ENCODE measurements at regions not wholly inside any gene's neighbourhood (a gene's known extent, or its start where the extent isn't known, plus 50 kb on each side); places are given as distances from the start of the nearest gene placed in this dataset.

DNA sequence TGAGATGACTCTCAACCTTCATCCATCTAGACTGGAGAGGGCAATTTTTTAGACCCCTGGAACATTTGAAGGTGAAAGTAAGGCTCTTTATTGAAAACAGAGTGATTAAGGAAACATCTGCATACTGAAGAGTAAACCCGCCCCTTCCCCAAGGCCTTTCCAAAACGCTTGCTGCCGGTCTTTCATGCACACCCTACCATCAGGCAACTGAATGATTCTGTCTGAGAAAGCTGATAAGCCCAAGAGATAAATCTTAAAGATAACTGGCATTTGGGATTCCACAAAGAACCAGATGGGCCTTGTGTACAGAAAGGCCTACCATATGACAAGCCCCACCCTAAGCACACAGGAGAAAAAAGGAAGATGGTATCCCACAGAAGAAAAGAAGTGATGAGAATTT lies 54.4 kb upstream of the PIK3R1 start:
- Histone ChIP-seq H4K91ac (ENCODE audit: insufficient read length, low read depth, low read length) (no peak overlapping the region), H3K9me3 (ENCODE audit: control insufficient read depth, low read depth, low read length) (no peaks in the 10 kb centered on the region), H2BK5ac (ENCODE audit: insufficient read length, low read length) (no peak overlapping the region), H3K79me1 (ENCODE audit: insufficient read depth, low read depth, low read length, poor library complexity, severe bottlenecking) (no peaks in the 10 kb centered on the region), H3T11ph (ENCODE audit: low read length) (no peak overlapping the region), H2AFZ (ENCODE audit: low read length) (no peak overlapping the region), H3K18ac (ENCODE audit: insufficient read length, low read depth, low read length) (no peak overlapping the region), H4K8ac (replicated peaks; ENCODE audit: insufficient read length, low read depth, low read length) (no peak overlapping the region), H3K27ac (ENCODE audit: insufficient read length, low read depth, low read length) (no peak overlapping the region), H2BK12ac (ENCODE audit: insufficient read length, low read depth, low read length) (no peak overlapping the region), H3K23ac (ENCODE audit: insufficient read length, low read depth, low read length) (no peak overlapping the region), H3K14ac (ENCODE audit: insufficient read depth, low read length) (no peak overlapping the region), H2BK120ac (ENCODE audit: low read depth, low read length, poor library complexity, severe bottlenecking) (no peak overlapping the region), H3K27me3 (ENCODE audit: insufficient read depth, low read length) (no peaks in the 10 kb centered on the region), H3K79me2 (ENCODE audit: insufficient read depth, low read length) (no peaks in the 10 kb centered on the region), H2AK5ac (ENCODE audit: insufficient read length, low read length) (no peak overlapping the region), H3K4me2 (ENCODE audit: insufficient read depth, insufficient read length, low read length) (no peak overlapping the region), H3K23me2 (ENCODE audit: insufficient read length, low read depth, low read length, poor library complexity, severe bottlenecking) (no peaks in the 10 kb centered on the region), H4K20me1 (ENCODE audit: control insufficient read depth, insufficient read depth, insufficient read length) (no peaks in the 10 kb centered on the region), H3K56ac (ENCODE audit: insufficient read length, low read depth, low read length) (no peak overlapping the region), H2BK15ac (ENCODE audit: low read depth, low read length) (no peak overlapping the region), H3K9ac (ENCODE audit: extremely low read depth, insufficient read length, low read length) (no peak overlapping the region), H4K5ac (ENCODE audit: insufficient read length, low read depth, low read length) (no peak overlapping the region), H3K4me1 (ENCODE audit: insufficient read depth, low read length) (no peaks in the 10 kb centered on the region), H2BK20ac (ENCODE audit: low read depth, low read length, poor library complexity, severe bottlenecking) (no peak overlapping the region), H3K4ac (ENCODE audit: low read depth, low read length) (no peak overlapping the region)
- Mint-ChIP-seq H3K27me3 (ENCODE audit: low read depth) (no peaks in the 10 kb centered on the region), H3K9me3 (no peaks in the 10 kb centered on the region), H3K4me3 (no peak overlapping the region), H3K36me3 (ENCODE audit: insufficient read depth in 1 of 3, low read depth in 3 of 3) (no peaks in the 10 kb centered on the region), H3K4me1 (peaks cover 0 to 6% of the 10 kb centered on the region in 2 experiments; a peak in 3 of 4 replicates), H3K27ac (peak overlapping the region in 1 of 3 experiments; percentile 18; a peak in 1 of 7 replicates)
- no CpG with 5 or more reads among the region's 3 CpGs for WGBS (ENCODE audit: extremely low coverage, insufficient read length, low lambda C conversion rate)
- TF ChIP-seq, protein P1, sequence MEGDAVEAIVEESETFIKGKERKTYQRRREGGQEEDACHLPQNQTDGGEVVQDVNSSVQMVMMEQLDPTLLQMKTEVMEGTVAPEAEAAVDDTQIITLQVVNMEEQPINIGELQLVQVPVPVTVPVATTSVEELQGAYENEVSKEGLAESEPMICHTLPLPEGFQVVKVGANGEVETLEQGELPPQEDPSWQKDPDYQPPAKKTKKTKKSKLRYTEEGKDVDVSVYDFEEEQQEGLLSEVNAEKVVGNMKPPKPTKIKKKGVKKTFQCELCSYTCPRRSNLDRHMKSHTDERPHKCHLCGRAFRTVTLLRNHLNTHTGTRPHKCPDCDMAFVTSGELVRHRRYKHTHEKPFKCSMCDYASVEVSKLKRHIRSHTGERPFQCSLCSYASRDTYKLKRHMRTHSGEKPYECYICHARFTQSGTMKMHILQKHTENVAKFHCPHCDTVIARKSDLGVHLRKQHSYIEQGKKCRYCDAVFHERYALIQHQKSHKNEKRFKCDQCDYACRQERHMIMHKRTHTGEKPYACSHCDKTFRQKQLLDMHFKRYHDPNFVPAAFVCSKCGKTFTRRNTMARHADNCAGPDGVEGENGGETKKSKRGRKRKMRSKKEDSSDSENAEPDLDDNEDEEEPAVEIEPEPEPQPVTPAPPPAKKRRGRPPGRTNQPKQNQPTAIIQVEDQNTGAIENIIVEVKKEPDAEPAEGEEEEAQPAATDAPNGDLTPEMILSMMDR (conservative IDR thresholded peaks at IDR 0.05): no peak
- DNase-seq: no peak
